GM12891 (cell line): ENCODE measurements at regions not wholly inside any gene's neighbourhood (a gene's known extent, or its start where the extent isn't known, plus 50 kb on each side); places are given as distances from the start of the nearest gene placed in this dataset.

ENCODE experiments used
- DNase-seq: peaks from one replicate; pipeline ENCODE4 v3.0.0; 2011; ENCODE audit warnings: low spot score; ENCODE audit not compliant: insufficient read length
- FAIRE-seq: peaks from 2 replicates; lab custom pipeline; 2011; peaks lifted over from hg19 to GRCh38; lab: Jason Lieb, UNC
- PAX5 ChIP-seq: IDR thresholded peaks from 2 replicates; pipeline ENCODE4 v1.6.1; 2011; ENCODE audit warnings: low read length, moderate library complexity, mild to moderate bottlenecking; ENCODE audit not compliant: insufficient read depth, severe bottlenecking
- POLR2A ChIP-seq: IDR thresholded peaks from 2 replicates; pipeline ENCODE4 v1.6.1; 2011; ENCODE audit warnings: low read depth, low read length, control low read depth
- POLR2AphosphoS5 ChIP-seq: IDR thresholded peaks from 2 replicates; pipeline ENCODE4 v1.6.1; 2011; ENCODE audit warnings: low read depth, low read length, control low read depth
- POU2F2 ChIP-seq: IDR thresholded peaks from 2 replicates; pipeline ENCODE4 v1.6.1; 2011; ENCODE audit warnings: low read depth, mild to moderate bottlenecking, control low read depth, low read length, moderate library complexity
- SPI1 ChIP-seq: IDR thresholded peaks from 2 replicates; pipeline ENCODE4 v1.6.1; 2011; ENCODE audit warnings: low read depth, low read length, control low read depth
- TAF1 ChIP-seq: IDR thresholded peaks from 2 replicates; pipeline ENCODE4 v1.6.1; 2011; ENCODE audit warnings: low read depth, low read length, control low read depth

DNA sequence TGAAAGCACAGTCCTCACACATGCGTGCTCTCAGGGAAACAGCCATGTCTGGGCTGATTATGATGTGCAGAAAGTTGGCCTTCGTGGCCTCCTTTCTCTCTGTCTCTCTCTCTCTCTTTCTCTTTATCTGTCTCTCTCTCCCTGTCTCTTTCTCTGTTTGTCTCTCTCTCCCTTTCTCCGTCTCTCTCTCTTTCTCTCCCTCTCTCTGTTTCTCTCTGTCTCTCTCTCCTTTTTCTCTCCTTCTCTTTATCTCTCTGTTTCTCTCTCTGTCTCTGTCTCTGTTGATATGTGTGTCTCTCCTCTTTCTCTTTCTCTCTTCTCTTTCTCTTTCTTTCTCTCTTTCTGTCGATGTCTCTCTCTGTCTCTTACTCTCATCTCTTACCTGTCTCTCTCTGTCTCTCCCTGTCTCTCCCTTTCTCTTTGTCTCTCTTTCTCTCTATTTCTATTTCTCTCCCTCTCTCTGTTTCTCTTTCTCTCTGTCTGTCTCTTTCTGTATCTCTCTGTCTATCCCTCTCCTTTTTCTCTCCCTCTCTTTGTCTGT is 105.4 kb upstream of the MPP7 start:
- TF ChIP-seq SPI1 (no peak), POLR2AphosphoS5 (no peak), PAX5 (no peak), POU2F2 (no peak), TAF1 (no peak), POLR2A (no peak)
- DNase-seq (no peak), FAIRE-seq (no peak)

DNA sequence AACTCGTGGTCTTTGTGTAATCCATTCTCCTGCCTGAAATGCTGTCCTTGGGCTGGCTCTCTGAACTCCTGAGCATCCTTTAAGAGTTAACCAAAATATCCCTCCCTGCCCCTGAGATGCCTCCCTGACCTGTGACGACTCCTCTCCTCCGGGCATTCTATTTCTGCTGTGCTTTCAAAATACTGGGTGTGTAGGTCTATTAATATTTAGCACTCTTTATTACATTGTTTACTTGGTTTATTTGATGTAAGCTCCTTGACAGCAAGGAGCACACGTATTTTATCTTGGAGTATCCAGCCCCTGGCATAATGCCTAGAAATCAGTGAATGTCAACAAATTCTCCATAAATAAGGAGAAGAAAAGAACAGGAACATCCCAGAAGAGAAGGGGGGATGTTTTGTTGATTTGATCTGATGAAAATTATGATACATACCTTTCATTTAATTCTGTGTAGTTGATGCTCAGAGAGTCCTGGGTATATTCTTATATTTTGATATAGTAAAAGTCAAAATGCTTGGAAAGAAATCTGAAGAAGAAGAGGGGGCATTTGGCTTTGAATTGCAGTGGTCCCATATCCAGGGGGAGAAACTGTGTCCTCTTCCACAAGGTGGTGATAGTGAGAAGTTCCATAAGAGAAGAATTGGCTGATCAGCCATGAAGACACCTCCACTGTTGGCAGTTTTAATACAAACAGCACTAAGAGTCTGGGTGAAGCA is 107.7 kb upstream of the MPP7 start:
- no peak for DNase-seq
- FAIRE-seq: no peak
- TF ChIP-seq PAX5 (no peak), SPI1 (no peak)

DNA sequence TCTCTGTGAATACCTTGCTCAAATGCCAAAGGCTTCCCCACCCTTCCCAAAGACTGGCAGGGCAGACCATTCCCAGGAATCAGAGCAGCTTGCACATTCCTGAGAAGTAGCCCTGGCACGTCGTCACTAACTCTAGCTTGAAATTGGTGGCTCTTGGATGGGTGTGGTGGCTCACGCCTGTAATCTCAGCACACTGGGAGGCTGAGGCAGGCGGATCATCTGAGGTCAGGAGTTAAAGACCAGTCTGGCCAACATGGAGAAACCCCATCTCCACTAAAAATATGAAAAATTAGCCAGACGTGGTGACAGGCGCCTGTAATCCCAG is 108.2 kb upstream of the MPP7 start:
- FAIRE-seq: no peak
- DNase-seq: no peak
- TF ChIP-seq SPI1: no peak
- no peak for TF ChIP-seq TAF1
- no peak for TF ChIP-seq PAX5
- TF ChIP-seq POU2F2: no peak
- TF ChIP-seq POLR2AphosphoS5: no peak
- TF ChIP-seq POLR2A: no peak

DNA sequence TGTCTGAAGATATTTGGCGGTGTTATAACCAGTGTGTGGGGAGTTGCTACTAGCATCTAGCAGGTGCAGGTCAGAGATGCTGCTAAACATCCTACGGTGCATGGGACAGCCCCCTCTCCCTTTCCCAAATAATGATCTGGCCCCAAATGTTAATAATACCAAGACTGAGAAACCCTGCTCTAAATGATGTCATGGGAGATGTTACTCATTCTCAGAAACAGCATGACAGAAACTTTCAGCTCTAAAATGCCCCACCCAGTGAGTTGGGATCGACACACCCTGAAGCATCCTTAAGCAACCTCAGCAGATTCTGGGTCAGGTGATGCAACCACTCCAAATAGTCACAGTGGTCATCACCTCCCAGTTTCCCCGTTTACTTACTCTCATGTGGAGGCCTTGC is 108.8 kb upstream of the MPP7 start:
- no peak for FAIRE-seq
- DNase-seq: no peak

GRCh38 chr10:28418069-28418468 is 114.8 kb upstream of the WAC start:
- no peak for FAIRE-seq
- no peak for TF ChIP-seq TAF1
- TF ChIP-seq POU2F2: no peak
- no peak for TF ChIP-seq PAX5
- no peak for TF ChIP-seq SPI1
- DNase-seq: no peak

More for the DNA sequence above, 108.8 kb upstream of the MPP7 start:
- TF ChIP-seq PAX5: no peak
- no peak for TF ChIP-seq POLR2AphosphoS5
- TF ChIP-seq POLR2A: no peak
- TF ChIP-seq SPI1: no peak
- TF ChIP-seq TAF1: no peak

- FAIRE-seq (no peak), DNase-seq (no peak)
- TF ChIP-seq PAX5: no peak
- TF ChIP-seq TAF1: no peak
- TF ChIP-seq POLR2A: no peak
- TF ChIP-seq POLR2AphosphoS5: no peak
- no peak for TF ChIP-seq SPI1
- no peak for TF ChIP-seq POU2F2
Observed at GRCh38 chr10:28425422-28425821, 107.5 kb upstream of the WAC start.

DNA sequence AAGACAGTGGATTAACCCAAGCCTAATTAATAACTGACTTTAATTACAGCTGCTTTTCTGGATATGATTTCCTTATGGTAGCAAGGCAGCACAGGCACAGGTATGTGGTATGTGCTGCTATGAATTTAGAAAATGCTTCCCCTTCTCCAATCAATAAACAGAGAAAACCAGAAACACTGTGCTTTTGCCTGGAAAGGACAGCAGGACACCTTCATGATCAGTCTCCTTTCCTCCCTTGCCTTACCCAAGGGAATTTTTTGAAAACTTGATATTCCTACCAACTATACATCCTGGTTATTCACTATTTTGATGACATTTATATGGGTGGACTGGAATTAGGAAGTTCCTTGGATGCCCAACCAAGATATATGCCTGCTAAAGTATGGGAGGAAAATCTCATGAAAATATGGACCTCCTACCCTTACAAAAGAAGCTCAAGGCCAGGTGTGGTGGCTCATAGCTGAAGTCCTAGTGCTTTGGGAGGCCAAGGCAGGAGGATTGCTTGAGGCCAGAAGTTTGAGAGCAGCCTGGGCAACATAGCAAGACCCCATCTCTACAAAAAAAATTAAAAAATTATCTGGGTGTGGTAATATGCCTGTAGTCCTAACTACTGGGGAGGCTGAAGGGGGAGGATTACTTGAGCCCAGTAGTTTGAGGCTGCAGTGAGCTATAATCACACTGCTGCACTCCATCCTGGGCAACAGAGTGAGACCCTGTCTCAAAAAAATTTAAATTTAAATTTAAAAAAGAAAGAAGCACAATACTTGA is 106.3 kb upstream of the WAC start:
- no peak for DNase-seq
- TF ChIP-seq SPI1: no peak
- no peak for TF ChIP-seq PAX5
- TF ChIP-seq POLR2AphosphoS5: no peak
- TF ChIP-seq TAF1: no peak
- no peak for TF ChIP-seq POLR2A
- no peak for TF ChIP-seq POU2F2
- FAIRE-seq: no peak

- no peak for DNase-seq
- TF ChIP-seq POU2F2 (no peak), PAX5 (no peak), POLR2A (no peak), SPI1 (no peak), TAF1 (no peak), POLR2AphosphoS5 (no peak)
- no peak for FAIRE-seq
Observed at GRCh38 chr10:28427376-28427775, 105.5 kb upstream of the WAC start.

- FAIRE-seq (no peak), DNase-seq (no peak)
- no peak for TF ChIP-seq POLR2AphosphoS5
- no peak for TF ChIP-seq SPI1
- no peak for TF ChIP-seq TAF1
- no peak for TF ChIP-seq POU2F2
- TF ChIP-seq POLR2A: no peak
- no peak for TF ChIP-seq PAX5
Observed at GRCh38 chr10:28429045-28429444, 103.9 kb upstream of the WAC start.

DNA sequence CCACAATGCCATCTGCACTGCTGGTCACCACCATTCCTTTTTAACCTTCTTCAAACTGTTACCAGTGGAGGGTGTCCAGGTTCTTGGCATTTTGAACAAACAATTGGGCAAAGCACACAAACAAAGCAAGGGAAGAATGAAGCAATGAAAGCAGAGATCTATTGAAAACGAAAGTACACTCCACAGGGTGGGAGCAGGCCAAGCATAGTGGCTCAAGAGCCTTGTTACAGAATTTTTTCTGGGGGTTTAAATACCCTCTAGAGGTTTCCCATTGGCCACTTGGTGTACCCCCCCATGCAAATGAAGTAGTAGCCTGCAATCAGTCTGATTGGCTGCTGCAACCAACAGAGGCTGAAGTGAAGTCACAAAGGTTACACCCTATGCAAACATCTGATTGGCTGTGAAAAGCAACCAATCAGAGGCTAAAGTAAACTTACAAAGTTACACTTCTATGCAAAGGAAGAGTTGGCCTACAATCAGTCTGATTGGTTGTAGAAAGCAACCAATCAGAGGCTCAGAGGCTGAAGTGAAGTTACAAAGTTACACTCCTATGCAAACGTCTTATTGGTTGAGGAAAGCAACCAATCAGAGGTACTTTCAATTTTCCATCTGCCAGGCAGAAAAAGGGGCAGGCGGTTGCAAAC is 103.2 kb upstream of the WAC start:
- FAIRE-seq: no peak
- no peak for TF ChIP-seq POU2F2
- no peak for TF ChIP-seq POLR2A
- TF ChIP-seq TAF1: no peak
- no peak for TF ChIP-seq PAX5
- no peak for TF ChIP-seq POLR2AphosphoS5
- TF ChIP-seq SPI1: no peak
- DNase-seq: no peak
